Nephron progenitor cell (in vitro differentiated cells): ENCODE measurements at regions not wholly inside any gene's neighbourhood (a gene's known extent, or its start where the extent isn't known, plus 50 kb on each side); places are given as distances from the start of the nearest gene placed in this dataset.

Experiments
- DNase-seq: peaks from one replicate; pipeline ENCODE4 v3.0.0; 2021
- H3K27ac Mint-ChIP-seq: 2 replicates; pipeline ENCODE4 v1.8.0; 2021; ENCODE audit warnings: mild to moderate bottlenecking, moderate library complexity, mixed read lengths
- H3K27me3 Mint-ChIP-seq: 2 replicates; pipeline ENCODE4 v1.8.0; 2021; ENCODE audit warnings: mild to moderate bottlenecking, low read depth, mixed read lengths; ENCODE audit not compliant: poor library complexity
- H3K36me3 Mint-ChIP-seq: 2 replicates; pipeline ENCODE4 v1.8.0; 2021; ENCODE audit warnings: low read depth, mixed read lengths
- H3K4me1 Mint-ChIP-seq: 2 replicates; pipeline ENCODE4 v1.8.0; 2021; ENCODE audit warnings: mixed read lengths
- H3K4me3 Mint-ChIP-seq: 2 replicates; pipeline ENCODE4 v1.8.0; 2021; ENCODE audit warnings: mild to moderate bottlenecking, moderate library complexity, mixed read lengths
- H3K9me3 Mint-ChIP-seq: 2 replicates; pipeline ENCODE4 v1.8.0; 2021; ENCODE audit warnings: mild to moderate bottlenecking, moderate library complexity, mixed read lengths
- TF ChIP-seq, protein P1 (sequence below): fragments of 200-600 bp; sonication (generic); IDR thresholded peaks from 2 replicates; pipeline ENCODE4 v1.5.0; 2021; ENCODE audit warnings: antibody characterized with exemption

- Mint-ChIP-seq H3K27me3 (no peaks in the 10 kb centered on the region), H3K4me3 (no peak overlapping the region), H3K36me3 (no peaks in the 10 kb centered on the region), H3K27ac (peak overlapping the region; percentile 3), H3K9me3 (no peaks in the 10 kb centered on the region), H3K4me1 (peaks cover 14% of the 10 kb centered on the region)
- no peak for DNase-seq
- TF ChIP-seq, protein P1, sequence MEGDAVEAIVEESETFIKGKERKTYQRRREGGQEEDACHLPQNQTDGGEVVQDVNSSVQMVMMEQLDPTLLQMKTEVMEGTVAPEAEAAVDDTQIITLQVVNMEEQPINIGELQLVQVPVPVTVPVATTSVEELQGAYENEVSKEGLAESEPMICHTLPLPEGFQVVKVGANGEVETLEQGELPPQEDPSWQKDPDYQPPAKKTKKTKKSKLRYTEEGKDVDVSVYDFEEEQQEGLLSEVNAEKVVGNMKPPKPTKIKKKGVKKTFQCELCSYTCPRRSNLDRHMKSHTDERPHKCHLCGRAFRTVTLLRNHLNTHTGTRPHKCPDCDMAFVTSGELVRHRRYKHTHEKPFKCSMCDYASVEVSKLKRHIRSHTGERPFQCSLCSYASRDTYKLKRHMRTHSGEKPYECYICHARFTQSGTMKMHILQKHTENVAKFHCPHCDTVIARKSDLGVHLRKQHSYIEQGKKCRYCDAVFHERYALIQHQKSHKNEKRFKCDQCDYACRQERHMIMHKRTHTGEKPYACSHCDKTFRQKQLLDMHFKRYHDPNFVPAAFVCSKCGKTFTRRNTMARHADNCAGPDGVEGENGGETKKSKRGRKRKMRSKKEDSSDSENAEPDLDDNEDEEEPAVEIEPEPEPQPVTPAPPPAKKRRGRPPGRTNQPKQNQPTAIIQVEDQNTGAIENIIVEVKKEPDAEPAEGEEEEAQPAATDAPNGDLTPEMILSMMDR, result no peak
These were observed 388.9 kb upstream of the KLF12 start for GRCh38 chr13:74523057-74523456.

GRCh38 chr13:74511523-74511922, 377.3 kb upstream of the KLF12 start:
- TF ChIP-seq, protein P1, result no peak
- no peak overlapping the region for H3K4me3 Mint-ChIP-seq
- no peaks in the 10 kb centered on the region for H3K27me3 Mint-ChIP-seq
- H3K27ac Mint-ChIP-seq, result no peak overlapping the region
- DNase-seq, result no peak
- no peaks in the 10 kb centered on the region for H3K9me3 Mint-ChIP-seq
- no peaks in the 10 kb centered on the region for H3K36me3 Mint-ChIP-seq
- H3K4me1 Mint-ChIP-seq, result peaks cover 10% of the 10 kb centered on the region

- Mint-ChIP-seq H3K4me3 (no peak overlapping the region), H3K27ac (no peak overlapping the region), H3K27me3 (no peaks in the 10 kb centered on the region), H3K4me1 (no peaks in the 10 kb centered on the region), H3K36me3 (no peaks in the 10 kb centered on the region), H3K9me3 (no peaks in the 10 kb centered on the region)
- TF ChIP-seq, protein P1, result no peak
- DNase-seq, result no peak
These were observed 353.0 kb upstream of the KLF12 start for GRCh38 chr13:74487091-74487722.

DNA sequence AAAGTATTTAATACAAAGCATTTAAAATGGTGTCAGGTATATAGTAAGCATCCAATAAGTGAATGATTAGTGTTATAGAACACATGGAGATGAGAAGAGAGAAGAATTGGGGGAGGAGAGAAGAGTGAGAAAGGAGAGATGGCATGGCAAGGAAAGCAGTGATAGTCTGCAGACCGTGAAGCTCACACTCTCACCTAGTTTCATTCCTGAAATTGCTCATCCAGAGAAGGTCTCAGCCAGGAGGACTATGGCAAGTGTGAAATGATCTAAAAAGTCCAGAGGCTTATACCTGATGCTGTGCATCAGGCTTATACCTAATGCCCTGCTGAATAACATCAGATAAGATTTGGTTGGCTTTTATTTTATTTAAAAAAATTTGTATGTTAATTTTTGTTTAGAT, 351.6 kb upstream of the KLF12 start:
- H3K9me3 Mint-ChIP-seq, result no peaks in the 10 kb centered on the region
- no peak overlapping the region for H3K27ac Mint-ChIP-seq
- no peak overlapping the region for H3K4me3 Mint-ChIP-seq
- no peak for DNase-seq
- no peaks in the 10 kb centered on the region for H3K4me1 Mint-ChIP-seq
- TF ChIP-seq, protein P1, result no peak
- no peaks in the 10 kb centered on the region for H3K36me3 Mint-ChIP-seq
- H3K27me3 Mint-ChIP-seq, result no peaks in the 10 kb centered on the region

- H3K4me3 Mint-ChIP-seq, result no peak overlapping the region
- H3K27me3 Mint-ChIP-seq, result no peaks in the 10 kb centered on the region
- no peaks in the 10 kb centered on the region for H3K4me1 Mint-ChIP-seq
- no peak overlapping the region for H3K27ac Mint-ChIP-seq
- TF ChIP-seq, protein P1, result no peak
- H3K36me3 Mint-ChIP-seq, result no peaks in the 10 kb centered on the region
- no peaks in the 10 kb centered on the region for H3K9me3 Mint-ChIP-seq
- DNase-seq, result no peak
These were observed 344.9 kb upstream of the KLF12 start for GRCh38 chr13:74479124-74479523.

DNA sequence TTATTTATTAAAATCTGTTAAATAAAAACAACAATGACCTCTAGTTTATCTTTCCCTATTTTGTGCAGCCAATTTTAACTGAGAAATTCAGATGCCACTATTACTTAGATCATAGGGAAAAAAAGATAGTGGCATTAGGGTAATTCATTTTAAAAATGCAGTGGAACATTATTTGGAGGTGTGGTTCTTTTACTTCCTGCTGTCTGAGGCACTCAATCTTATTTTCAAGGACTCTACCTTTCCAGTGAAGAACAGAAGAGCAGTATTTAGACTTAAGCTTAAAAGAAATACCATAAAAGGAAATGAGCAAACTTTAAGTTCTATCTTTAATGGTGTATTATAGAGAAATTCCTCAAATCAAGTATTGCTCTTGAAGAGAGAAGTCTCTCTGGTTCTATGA, 342.6 kb upstream of the KLF12 start:
- H3K27me3 Mint-ChIP-seq, result no peaks in the 10 kb centered on the region
- TF ChIP-seq, protein P1, result no peak
- H3K4me1 Mint-ChIP-seq, result no peaks in the 10 kb centered on the region
- H3K9me3 Mint-ChIP-seq, result no peaks in the 10 kb centered on the region
- H3K4me3 Mint-ChIP-seq, result no peak overlapping the region
- no peak overlapping the region for H3K27ac Mint-ChIP-seq
- no peaks in the 10 kb centered on the region for H3K36me3 Mint-ChIP-seq
- DNase-seq, result no peak
